A673 (cell line): ENCODE measurements at regions not wholly inside any gene's neighbourhood (a gene's known extent, or its start where the extent isn't known, plus 50 kb on each side); places are given as distances from the start of the nearest gene placed in this dataset.

Experiments
- EZH2 ChIP-seq: fragments of 200-600 bp; sonication (generic); IDR thresholded peaks from 2 replicates; pipeline ENCODE4 v1.6.1; 2017; ENCODE audit warnings: borderline replicate concordance, low read depth, mild to moderate bottlenecking, mixed read lengths, antibody characterized with exemption, low read length; ENCODE audit not compliant: poor library complexity, severe bottlenecking
- TF ChIP-seq, protein P1 (sequence below): fragments of 300-800, 200-600 bp; sonication (generic); conservative IDR thresholded peaks from 2 replicates; pipeline ENCODE4 v1.5.1; 2017; ENCODE audit warnings: low read depth, mild to moderate bottlenecking, antibody characterized with exemption, low read length, moderate library complexity, mixed read lengths

DNA sequence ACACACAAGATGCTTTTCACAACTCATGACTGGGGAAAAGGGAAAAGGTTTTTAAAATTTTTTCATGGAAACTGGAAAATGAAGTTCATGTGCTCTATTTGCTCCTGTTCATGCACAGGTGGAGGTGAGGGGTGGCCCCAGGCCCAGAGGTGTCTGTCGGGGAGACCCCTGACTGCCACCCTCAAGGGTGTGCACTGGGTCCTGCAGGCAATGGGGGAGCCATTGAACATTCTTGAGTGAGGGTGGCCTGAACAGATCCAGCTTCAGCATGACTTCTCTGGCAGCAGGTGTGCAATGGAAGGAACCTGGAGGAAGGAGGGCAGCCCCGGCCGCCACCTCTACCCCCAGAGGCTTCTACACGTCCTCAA, 145.3 kb upstream of the IQSEC1 start:
- TF ChIP-seq, protein P1, sequence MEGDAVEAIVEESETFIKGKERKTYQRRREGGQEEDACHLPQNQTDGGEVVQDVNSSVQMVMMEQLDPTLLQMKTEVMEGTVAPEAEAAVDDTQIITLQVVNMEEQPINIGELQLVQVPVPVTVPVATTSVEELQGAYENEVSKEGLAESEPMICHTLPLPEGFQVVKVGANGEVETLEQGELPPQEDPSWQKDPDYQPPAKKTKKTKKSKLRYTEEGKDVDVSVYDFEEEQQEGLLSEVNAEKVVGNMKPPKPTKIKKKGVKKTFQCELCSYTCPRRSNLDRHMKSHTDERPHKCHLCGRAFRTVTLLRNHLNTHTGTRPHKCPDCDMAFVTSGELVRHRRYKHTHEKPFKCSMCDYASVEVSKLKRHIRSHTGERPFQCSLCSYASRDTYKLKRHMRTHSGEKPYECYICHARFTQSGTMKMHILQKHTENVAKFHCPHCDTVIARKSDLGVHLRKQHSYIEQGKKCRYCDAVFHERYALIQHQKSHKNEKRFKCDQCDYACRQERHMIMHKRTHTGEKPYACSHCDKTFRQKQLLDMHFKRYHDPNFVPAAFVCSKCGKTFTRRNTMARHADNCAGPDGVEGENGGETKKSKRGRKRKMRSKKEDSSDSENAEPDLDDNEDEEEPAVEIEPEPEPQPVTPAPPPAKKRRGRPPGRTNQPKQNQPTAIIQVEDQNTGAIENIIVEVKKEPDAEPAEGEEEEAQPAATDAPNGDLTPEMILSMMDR, result no peak
- no peak for TF ChIP-seq EZH2
